Activated T-helper 1 cell treated with anti-CD3 and anti-CD28 coated beads, Interleukin-2, amount 50 U/mL, for 16 hours (primary cell): ENCODE measurements at regions not wholly inside any gene's neighbourhood (a gene's known extent, or its start where the extent isn't known, plus 50 kb on each side); places are given as distances from the start of the nearest gene placed in this dataset.

ENCODE experiments used
- DNase-seq, 2 donors: peaks; one replicate each; pipeline ENCODE4 v3.0.0-alpha.2; 2020; ENCODE audit warnings: low read depth in 1 of 2, low spot score in 1 of 2

DNA sequence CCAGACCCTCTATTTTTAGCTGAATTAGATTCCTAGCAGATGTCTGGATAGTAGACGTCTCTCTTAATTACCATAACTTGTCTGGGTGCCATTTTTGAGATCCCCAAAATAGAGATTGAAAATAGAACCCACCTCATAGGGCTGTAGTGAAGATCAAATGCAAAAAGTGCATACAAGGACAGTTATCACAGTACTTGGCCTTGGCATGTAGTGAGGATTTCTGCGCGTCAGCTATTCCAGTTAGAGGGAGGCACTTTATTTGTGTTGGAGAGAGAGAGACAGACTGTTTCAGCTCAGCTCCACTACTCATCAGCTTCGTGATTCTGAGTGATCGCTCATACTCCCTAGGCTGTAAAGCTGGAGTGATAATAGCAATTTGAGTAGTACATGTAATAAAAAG, 59.6 kb upstream of the CDH13 start:
- DNase-seq: no peak

DNA sequence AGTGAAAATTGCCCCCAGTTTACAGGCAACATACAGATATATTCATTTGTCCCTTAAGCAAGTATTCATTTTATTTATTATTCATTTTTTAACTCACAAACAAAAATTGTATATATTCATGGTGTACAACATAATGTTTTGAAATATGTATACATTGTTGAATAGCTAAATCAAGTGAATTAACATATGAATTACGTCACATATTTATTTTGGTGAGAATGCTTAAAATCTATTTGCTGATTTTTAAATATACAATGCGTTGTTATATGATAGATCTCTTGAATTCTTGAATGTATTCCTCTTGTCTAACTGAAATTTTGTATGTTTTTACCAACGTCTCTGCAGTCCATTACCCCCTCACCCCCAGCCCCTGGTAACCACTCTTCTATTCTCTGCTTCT, 63.4 kb upstream of the CDH13 start:
- no peak for DNase-seq

DNA sequence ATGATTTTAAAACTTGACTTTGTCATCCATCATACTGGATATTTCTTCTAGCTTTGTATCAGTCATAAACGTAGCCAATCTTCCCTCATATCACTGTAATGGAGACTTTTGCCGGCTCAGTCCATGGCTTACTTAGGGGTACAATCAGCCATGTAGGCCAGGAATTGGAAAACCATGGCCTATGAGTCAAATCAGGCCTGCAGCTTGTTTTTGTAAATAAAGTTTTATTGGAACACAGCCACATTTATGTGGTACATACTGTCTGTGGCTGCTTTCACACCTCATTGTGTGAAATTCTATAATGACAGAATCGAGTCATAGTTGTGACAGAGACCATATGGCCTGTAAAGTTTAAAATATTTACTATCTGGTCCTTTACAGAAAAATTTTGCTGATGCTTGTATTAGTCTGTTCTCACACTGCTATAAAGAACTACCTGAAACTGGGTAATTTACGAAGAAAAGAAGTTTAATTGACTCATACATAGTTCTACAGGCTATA, 64.5 kb upstream of the CDH13 start:
- DNase-seq: no peak

DNA sequence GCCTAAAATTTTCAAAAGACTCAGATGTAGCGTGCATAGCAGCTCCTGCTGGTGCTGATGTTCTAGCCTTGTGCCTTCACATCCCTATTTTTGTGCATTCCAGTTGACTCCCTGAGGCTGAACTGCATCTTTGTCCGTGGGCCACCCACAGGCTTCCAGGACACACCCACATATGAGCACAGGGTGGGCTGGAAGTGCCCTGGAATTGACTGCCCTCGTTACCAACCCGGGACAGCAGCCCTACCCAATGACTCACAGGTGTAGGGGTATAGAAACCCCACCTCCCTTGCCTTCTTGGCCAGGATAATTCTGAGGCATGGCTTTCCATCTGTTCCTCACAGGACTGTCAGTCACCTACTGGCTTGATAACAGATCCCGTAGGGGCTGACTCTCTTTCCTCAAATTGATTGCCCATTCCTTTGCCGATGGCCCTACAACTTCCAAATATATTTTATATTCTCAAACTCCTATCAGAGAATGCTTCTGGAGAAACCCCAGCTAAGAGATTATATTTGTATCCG, 65.9 kb upstream of the CDH13 start:
- no peak for DNase-seq

DNA sequence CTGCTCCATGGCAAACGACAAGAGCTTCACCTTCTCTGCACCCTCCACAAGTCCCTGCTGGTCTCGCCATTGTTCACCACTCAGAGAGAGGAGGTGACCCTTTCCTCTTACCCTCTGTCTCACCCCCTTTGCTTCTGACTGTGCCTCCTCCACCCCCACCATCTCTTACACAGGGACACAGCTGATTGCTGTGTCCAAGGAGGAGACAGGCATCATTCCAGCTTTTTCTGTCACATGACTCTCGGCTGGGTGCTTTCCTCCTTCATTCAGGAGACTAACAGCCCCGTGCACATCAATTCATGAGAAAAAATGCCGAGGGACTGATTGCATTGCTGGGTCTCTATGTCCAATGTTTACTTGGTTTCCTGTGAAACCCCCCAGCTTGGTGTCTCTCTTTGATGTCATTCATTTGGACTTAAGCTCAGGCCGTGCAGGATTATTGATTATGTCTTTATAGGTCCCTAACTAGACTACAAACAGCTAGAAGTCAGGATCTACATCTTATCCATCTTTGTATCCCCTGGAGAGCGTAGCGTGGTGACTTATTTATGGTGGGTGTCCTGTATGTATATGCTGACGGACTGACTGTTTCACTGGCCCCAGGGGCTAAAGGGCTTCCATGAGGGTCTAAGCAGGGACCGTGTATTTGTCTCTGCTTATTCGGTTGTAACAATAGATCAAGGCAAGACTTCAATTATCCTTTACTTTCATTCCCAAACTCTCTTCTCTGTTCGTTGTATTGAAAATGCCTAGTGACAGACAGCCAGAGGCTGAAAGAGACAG, 82.2 kb upstream of the CDH13 start:
- DNase-seq: no peak

DNA sequence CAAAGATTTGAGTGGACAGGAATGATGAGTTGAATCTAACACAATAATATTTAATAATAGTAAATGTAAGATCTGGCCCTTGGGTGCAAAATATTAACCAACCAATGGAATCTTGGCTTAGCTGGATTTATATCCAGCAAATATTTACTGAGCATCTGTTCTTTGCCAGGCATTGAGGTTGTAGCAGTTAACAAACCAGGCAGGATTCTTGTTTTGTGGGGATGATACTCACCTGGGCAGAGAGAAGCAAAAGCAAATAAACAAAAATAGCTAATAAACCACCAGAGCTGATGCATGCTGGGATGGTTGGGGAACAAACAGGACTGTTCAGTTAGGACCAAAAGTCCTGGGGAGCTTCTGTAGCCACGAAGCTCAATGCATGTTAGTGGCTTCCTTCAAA, 84.1 kb upstream of the CDH13 start:
- DNase-seq: no peak

DNA sequence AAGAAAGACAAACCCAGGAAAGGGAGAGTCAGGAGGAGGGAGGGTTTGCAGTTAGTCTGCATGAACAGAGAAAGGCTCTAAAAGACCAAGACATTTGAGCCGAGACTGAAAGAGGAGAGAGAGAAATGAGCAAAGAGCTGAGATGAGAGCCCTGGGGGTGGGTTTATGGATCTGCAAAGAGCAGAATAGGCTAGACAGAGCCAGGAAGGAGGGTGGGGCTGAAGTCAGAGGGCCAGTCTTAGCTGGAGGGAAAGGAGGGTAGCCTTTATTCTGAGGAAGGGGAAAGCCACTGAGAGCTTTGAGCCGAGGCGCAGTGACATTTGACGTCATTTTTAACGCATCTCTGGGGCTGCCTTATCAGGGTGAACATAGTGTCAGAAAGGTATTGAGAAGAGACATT, 85.7 kb upstream of the CDH13 start:
- DNase-seq: no peak

DNA sequence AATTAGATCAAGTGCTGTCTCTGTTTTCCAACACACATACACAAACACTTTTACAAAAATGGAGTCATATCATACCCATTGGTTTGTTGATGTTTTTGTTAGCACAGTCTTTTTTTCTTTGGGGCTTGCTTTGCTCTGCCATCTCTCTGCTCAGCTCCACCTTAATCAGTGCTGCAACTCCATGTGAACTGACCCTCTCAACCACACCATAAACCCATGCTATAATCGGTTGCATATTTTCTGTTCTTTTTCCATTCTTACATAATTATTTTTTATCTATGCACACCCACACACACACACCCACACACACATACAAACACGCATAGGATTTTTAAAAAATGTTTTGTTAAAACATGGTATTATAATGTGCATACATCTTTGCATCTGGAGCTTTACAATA, 91.0 kb upstream of the CDH13 start:
- no peak for DNase-seq

DNA sequence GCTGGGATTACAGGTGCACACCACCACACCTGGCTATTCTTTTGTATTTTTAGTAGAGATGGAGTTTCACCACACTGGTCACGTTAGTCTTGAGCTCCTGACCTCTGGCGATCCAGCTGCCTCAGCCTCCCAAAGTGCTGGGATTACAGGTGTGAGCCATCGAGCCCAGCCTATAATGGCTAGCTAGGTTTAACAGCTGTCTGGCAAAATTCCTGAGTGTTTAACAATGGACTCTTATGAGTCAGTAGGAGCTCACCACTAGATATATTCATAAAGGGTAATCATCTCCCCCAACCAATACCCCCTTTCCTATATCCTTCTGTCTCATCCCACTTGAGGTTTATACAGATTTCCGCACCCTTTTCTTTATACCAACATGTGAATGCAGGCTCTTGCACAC, 91.5 kb upstream of the CDH13 start:
- DNase-seq: no peak

DNA sequence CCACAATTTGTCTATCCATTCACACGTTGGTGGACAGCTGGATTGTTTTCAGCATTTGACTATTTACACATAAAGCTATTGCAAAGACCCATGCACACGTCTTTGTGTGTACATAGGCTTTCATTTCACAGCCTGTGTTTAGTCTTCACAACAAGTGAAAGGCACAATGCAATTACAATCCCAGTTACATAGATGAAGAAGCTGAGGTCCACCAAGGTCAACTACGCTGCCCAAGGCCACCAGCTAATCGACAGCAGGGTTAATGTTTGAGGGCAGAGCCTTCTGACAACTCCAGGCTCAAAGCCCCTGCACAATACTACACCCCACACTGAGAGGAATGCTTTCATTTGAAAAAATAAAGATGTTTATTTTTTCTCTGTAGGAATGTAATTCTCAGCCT, 93.6 kb upstream of the CDH13 start:
- no peak for DNase-seq

DNA sequence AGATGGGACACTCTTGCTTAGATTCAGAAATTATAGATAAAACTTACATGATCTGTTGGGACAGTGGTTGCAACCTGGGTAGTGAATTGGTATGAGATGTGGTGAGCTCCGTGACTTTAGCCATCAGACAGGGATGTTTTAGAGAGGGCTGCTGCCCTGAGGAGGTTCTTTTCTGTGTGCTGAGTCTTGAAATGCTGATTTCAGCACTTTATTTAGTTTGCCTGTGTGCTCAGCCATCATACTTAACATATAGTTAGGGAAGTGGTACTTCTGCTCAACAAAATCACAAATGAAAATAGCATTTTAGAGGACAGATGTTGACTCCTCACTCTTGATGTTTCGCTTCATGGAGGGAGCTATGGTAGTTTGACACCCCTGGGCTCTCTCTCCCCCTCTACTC, 95.9 kb upstream of the CDH13 start:
- no peak for DNase-seq

DNA sequence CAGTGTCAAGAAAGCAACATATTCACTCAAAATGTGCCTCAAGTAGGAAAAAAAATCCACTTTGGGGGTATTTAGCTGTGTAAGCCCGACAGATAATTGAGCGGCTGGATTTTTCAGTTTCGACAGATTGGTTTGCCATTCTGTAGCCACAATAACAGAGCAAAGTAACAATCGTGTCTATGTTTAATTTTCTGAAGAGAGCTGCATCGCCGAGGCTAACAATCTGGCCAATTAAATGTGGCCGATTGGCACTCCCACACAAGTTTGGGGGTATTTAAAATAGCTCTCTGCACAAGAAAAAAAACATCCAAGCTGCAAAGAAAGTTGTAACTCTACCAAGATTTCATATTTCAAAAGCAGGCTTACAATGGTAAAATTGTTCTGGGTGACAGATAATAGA, 99.7 kb upstream of the CDH13 start:
- DNase-seq: no peak

DNA sequence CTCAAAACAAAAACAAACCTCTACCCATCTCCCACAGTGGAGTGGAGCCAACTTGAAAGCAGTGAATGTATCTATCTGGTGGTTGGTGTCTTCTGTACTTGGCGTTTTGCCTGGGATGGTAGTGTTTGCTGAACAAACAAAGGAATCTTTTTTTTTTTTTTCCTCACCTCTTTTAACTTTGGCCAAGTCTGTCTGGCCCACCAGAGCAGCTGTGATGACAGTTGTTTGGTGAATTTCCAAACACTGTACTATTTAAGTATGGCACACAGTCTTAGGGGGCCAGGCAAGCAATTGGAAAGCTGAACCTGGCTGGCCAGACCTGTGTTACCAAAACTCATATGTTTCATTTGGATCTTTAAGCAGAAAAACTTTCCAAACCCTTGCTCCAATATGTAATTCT, 101.8 kb upstream of the CDH13 start:
- DNase-seq: no peak

DNA sequence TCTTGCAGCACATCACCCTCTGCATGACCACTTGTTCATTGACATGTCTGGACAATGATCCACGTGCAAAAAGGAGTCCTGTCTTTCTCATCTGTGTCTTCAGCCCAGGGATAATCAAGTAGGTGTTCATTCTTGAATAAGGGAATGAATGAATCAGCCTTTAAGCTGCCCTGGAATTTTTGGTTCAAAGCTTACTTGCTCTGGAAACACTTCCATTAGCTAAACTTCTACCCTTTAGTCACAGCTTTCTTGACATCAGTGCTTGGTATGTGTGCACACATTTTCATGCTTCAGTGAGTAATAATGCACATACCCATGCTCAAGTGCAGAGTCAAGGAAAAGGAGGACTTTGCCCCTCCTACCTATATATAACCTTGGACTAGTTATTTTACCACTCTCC, 103.0 kb upstream of the CDH13 start:
- DNase-seq: no peak

DNA sequence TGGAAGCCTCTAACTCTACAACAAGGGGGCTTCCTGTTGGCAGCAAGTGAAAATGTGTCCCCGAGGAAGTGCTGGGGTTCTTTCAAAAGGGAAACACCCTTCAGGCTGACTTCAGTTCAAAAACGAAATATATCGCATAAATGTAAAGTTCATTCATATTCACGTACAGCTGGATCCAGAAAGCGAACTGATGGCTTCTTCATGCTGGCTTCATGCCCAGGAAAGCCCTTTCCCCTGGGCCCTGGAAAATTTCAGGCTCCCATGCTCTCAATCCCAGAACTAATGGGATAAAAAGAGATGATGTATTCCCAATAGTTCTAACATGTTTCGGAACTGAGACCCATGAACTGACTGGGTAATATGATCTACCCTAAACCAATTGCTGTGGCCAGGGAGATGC, 104.7 kb upstream of the CDH13 start:
- no peak for DNase-seq

DNA sequence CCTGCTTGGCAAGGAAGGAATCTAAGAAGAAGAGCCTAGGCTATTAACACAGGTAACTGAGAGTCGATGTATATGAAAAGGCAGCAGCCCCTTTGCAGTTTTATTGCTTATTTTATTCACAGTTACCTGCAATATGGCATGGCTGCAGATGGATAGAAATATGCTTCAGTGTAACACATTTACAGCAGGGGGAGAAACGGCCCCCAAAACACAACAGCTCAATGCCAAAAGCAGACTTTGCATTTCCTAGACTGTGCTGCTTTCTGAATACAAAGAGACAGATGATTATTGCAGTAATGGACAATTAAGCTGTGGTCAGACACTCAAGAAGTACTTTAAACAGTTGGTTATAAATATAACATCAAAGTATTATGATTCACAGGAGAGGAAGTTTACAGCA, 108.0 kb upstream of the CDH13 start:
- no peak for DNase-seq

DNA sequence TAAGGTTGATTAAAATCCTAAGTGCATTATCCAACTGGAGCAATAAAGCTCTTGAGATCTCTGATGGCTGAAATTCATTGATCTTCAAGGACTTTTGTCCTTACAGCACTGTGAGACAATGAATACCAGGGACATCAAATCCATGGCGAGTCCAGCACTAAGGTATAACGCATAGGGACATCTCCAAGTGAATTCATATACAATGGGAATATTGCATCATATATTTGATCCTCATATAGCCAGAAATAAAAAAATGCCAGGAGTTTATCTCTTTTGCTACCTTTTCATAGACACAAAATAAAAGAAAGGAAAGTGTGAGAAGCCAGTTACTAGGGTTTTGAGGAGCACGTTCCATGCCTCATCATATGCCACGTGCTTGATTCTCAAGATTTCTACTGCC, 112.5 kb upstream of the CDH13 start:
- no peak for DNase-seq

DNA sequence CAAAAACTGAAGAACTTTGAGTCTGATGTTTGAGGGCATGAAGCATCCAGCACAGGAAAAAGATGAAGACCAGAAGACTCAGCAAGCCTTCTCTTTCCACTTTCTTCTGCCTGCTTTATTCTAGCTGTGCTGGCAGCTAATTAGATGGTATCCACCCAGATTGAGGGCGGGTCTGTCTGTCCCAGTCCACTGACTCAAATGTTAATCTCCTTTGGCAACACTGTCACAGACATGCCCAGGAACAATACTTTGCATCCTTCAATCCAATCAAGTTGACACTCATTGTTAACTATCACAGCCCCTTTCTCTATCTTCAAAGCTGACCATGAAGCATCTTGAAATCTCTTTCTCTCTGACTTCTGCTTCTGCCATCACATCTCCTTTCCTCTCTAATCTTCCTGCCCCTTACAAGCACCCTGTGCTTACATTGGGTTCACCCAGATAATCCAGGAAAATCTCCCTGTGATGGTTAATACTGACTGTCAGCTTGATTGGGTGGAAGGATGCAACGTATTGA, 115.9 kb upstream of the CDH13 start:
- DNase-seq: no peak

DNA sequence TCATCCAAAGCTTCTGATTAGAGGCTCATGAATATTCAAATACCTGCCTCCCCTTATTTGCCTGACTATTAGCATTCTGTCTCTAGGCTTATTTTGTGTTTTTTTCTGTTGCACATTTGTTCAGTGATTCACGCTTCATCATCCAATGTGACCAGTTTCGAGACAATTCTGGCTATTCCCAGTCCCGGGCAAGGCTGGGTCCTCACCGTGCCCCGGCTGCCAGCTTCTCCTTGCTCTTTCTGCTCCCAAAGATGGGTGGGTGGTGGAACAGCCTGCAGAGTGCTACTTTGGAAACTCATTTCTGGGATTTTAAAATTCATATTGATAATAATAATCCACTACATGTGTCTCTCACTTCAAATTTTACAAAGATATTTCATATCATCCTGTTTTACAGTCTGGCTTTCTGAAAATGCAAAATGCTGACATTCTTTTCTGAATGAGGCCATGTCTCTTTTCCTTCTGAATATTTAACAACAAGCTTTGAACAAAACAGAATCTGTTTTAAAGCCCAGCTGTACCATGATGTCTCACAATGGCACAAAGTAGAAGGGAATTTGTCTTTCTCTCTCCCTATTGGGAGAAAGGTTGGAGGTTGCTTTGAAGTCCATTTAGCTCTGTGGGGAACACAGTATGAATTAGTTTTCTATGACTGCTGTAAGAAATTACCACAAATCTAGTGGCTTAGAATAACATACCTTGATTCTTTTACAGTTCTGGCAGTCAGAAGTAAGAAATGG, 116.9 kb upstream of the CDH13 start:
- DNase-seq: no peak

DNA sequence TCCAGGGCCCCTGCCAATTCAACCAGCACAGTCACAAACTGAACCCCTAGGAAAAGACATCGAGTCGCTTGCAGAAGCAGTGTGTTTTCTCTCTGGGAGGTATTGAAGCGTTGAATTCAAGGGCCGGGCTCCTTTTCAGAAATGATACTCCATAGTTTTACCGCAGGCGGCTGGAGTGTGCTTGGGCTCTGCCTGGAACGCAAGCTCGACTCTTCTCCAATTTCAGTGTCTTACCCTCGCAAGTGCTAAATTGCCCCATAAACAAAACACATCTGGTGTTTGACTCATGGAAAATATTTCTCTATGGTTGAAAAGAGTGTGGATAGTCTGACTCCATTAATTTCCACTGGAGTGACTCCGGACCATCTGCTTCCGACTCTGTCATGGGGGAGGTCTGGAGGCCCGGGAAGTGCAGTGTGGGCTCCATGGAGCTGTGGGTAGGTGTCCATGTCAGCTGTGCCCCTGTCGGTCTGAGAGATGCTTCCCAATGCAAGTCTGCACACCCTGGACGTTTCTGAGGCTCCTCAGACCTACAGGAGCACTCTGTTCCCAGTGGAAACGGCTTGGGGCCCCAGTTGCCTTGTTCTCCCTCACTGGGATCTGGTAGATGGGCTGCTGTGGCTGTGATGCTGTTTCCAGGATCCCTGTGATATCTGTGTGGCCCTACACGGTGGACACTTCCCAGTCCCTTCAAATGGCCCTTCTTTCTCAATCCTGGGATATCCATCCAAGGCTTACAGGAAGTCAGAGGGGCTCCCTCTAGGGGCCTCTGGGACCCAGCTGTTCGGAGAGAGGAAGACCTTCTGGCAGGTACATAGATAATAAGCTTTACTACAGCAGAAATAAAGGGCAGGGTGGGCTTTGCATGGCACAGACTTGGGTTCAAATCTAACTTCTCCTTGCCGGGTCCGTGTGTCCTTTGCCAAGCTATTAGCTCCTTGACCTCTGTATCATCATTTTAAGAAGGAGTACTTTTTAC, 119.8 kb upstream of the CDH13 start:
- DNase-seq: no peak

DNA sequence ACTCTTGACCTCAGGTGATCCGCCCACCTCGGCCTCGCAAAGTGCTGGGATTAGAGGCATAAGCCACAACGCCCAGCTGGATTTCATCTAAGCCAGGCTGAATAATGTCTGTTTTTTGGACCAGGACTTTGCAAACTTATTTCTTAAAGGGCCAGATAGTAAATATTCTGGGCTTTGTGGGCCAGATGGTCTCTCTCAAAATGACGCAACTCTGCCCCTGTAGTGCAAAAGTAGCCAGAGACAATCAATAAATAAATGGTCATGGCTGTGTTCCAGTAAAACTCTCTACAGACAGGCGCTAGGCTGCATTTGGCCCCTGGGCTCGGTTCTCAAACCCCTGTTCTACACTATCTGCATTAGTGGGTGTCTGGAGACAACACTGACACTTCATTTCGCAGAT, 121.9 kb upstream of the CDH13 start:
- DNase-seq: no peak
